Panc1 (cell line): ENCODE measurements at regions not wholly inside any gene's neighbourhood (a gene's known extent, or its start where the extent isn't known, plus 50 kb on each side); places are given as distances from the start of the nearest gene placed in this dataset.

Source experiments
- ATAC-seq: fragments of 200-7000 bp; cut with Tn5 transposase; 2 replicates; pipeline ENCODE4 v1.9.1; 2020; ENCODE audit warnings: mild to moderate bottlenecking, moderate library complexity
- BruUV-seq: library from RNA; stranded (reverse); fragments of 400-500 nt; replicated peaks from 2 replicates; lab custom pipeline; 2021; lab: Mats Ljungman, UMichigan
- CTCF ChIA-PET: fragments of 300-600 bp; sonication (Branson Sonifier 250); formaldehyde crosslinking; loops from one replicate; lab custom pipeline; 2022; ENCODE audit warnings: antibody characterized with exemption; lab: Charles Lee
- POLR2A ChIA-PET: fragments of 300-600 bp; sonication (Branson Sonifier 250); formaldehyde crosslinking; loops from one replicate; lab custom pipeline; 2022; ENCODE audit warnings: antibody characterized with exemption; lab: Charles Lee
- DNase-seq: peaks from one replicate; pipeline ENCODE4 v3.0.0-alpha.2; 2010; ENCODE audit warnings: low read depth, low spot score
- H3K27ac ChIP-seq: 2 replicates; pipeline ENCODE4 v1.5.1; 2011; ENCODE audit warnings: mild to moderate bottlenecking, low read length, inconsistent platforms
- H3K27me3 ChIP-seq: fragments of 200-500 bp; sonication (Bioruptor generic); 2 replicates; pipeline ENCODE4 v1.6.0; 2014; ENCODE audit warnings: low read length, inconsistent platforms; ENCODE audit not compliant: control insufficient read depth, insufficient read depth
- H3K36me3 ChIP-seq: fragments of 200-500 bp; sonication (Bioruptor generic); 2 replicates; pipeline ENCODE4 v1.5.1; 2014; ENCODE audit warnings: inconsistent platforms, mild to moderate bottlenecking, low read length, moderate library complexity; ENCODE audit not compliant: control insufficient read depth, insufficient read depth
- H3K4me1 ChIP-seq: 2 replicates; pipeline ENCODE4 v1.5.1; 2011; ENCODE audit warnings: inconsistent platforms, mild to moderate bottlenecking, low read length, moderate library complexity; ENCODE audit not compliant: control insufficient read depth, insufficient read depth
- H3K4me3 ChIP-seq, 2 experiments: 2 replicates each; pipeline ENCODE4 v1.5.1; 2011 to 2012; ENCODE audit warnings: low read depth in 2 of 2, low read length in 2 of 2, mild to moderate bottlenecking in 2 of 2, inconsistent platforms in 1 of 2, moderate library complexity in 1 of 2
- H3K9me3 ChIP-seq: fragments of 200-500 bp; sonication (Bioruptor generic); 2 replicates; pipeline ENCODE4 v1.5.1; 2014; ENCODE audit warnings: low read depth, mild to moderate bottlenecking, inconsistent platforms, low read length, moderate library complexity; ENCODE audit not compliant: control insufficient read depth, insufficient read depth
- CTCF ChIP-seq: fragments of 450-650 bp; IDR thresholded peaks from 2 replicates; pipeline ENCODE4 v1.5.1; 2017; ENCODE audit warnings: mild to moderate bottlenecking
- POLR2AphosphoS5 ChIP-seq: IDR thresholded peaks from 2 replicates; pipeline ENCODE4 v1.6.1; 2012; ENCODE audit warnings: mild to moderate bottlenecking, low read depth, low read length, moderate library complexity
- REST ChIP-seq, 2 experiments: IDR thresholded peaks; 2 replicates each; pipeline ENCODE4 v1.6.1; 2011 to 2012; ENCODE audit warnings: low read depth in 2 of 2, control low read depth in 1 of 2, low read length in 1 of 2, mild to moderate bottlenecking in 1 of 2, moderate library complexity in 1 of 2; ENCODE audit not compliant: insufficient read depth in 1 of 2
- SIN3A ChIP-seq: IDR thresholded peaks from 2 replicates; pipeline ENCODE4 v1.6.1; 2012; ENCODE audit warnings: low read depth, mild to moderate bottlenecking, low read length, moderate library complexity, borderline replicate concordance; ENCODE audit not compliant: insufficient read depth
- TCF7L2 ChIP-seq: IDR thresholded peaks from 2 replicates; pipeline ENCODE4 v1.6.1; 2011; ENCODE audit warnings: mild to moderate bottlenecking, low read depth, low read length, inconsistent platforms
- in situ Hi-C: cut with HindIII; loops from 2 replicates; pipeline ENCODE4 v1.10.0; 2016; ENCODE audit warnings: low sequenced_read_pairs, low pct_unique_long_range_greater_than_20kb
- intact Hi-C: fragments of 100-400 bp; cut with micrococcal nuclease; formaldehyde crosslinking; loops from one replicate; pipeline ENCODE4 v1.10.0; 2022; ENCODE audit not compliant: unreplicated experiment

DNA sequence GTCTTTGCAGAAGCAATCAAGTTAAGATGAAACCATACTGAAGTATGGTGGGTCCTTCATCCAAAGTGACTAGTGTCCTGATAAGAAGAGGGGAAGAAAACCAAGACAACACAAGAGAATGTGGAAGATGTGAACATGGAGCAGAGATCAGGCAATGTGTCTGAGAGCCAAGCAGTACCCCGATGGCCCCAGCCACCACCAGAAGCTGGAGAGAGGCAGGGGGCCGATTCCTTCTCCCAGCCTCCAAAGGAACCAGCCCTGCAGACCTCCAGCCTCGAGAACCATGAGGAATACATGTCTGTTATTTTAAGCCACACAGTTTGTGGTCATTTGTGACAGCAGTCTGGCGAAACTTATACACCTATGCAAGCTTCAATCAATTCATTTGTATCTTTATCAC is 93.2 kb downstream of the IRS2 start:
- CTCF ChIA-PET, result no interaction called here

DNA sequence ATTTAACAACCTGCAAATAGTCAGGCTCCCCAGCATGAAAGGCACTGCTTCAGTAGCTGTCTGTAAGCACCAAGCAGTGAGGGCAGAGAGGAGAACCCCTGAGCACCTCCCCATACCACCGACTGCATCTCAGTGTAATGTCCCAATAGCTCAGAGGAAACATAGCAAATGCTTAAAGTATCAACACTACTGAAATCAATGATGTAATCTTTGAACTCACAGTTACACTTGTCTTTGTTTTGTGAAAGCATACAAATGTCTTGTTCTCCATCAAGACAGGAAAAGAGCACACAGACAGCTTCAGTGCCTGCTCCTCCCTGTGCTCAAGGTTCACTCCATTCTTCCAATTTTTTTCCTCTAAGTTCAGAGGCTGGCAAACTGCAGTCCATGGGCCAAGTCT is 94.7 kb downstream of the IRS2 start:
- no peaks in the 10 kb centered on the region for H3K4me1 ChIP-seq
- ATAC-seq, result no peak
- H3K27me3 ChIP-seq, result no peaks in the 10 kb centered on the region
- BruUV-seq, result no TSS peak
- ChIA-PET CTCF (no interaction called here), POLR2A (no interaction called here)
- intact Hi-C loops, result no loop called here
- in situ Hi-C loops, result no loop called here
- H3K36me3 ChIP-seq, result no peaks in the 10 kb centered on the region
- no peak for TF ChIP-seq REST (IDR thresholded peaks at IDR 0.05; ENCODE audit: insufficient read depth in 1 of 2, low read depth in 2 of 2, low read length in 1 of 2)
- no peak for TF ChIP-seq TCF7L2
- TF ChIP-seq POLR2AphosphoS5, result no peak
- no peak for TF ChIP-seq SIN3A
- no peak for TF ChIP-seq CTCF
- no peak overlapping the region for H3K27ac ChIP-seq
- no peaks in the 10 kb centered on the region for H3K9me3 ChIP-seq
- no peak overlapping the region for H3K4me3 ChIP-seq
- DNase-seq, result no peak

More for the DNA sequence above, 93.2 kb downstream of the IRS2 start:
- no peak overlapping the region for H3K4me3 ChIP-seq
- DNase-seq (no peak), ATAC-seq (no peak)
- TF ChIP-seq SIN3A (no peak), CTCF (no peak), POLR2AphosphoS5 (no peak), REST (IDR thresholded peaks at IDR 0.05; ENCODE audit: insufficient read depth in 1 of 2, low read depth in 2 of 2, low read length in 1 of 2) (no peak), TCF7L2 (no peak)
- no TSS peak for BruUV-seq
- H3K4me1 ChIP-seq, result no peaks in the 10 kb centered on the region
- H3K9me3 ChIP-seq, result no peaks in the 10 kb centered on the region
- POLR2A ChIA-PET, result no interaction called here
- in situ Hi-C loops, result no loop called here
- intact Hi-C loops, result no loop called here
- no peak overlapping the region for H3K27ac ChIP-seq
- no peaks in the 10 kb centered on the region for H3K36me3 ChIP-seq
- no peaks in the 10 kb centered on the region for H3K27me3 ChIP-seq
